Mononuclear cell (primary cell): ENCODE measurements at regions not wholly inside any gene's neighbourhood (a gene's known extent, or its start where the extent isn't known, plus 50 kb on each side); places are given as distances from the start of the nearest gene placed in this dataset.
"Not testable (repeated sequence)": the region's sequence is repeated elsewhere in the genome, so short reads cannot be mapped to it uniquely, and the experiment has no call there.

Experiments
- H3K27me3 ChIP-seq: 2 replicates; pipeline ENCODE4 v1.6.0; 2011; ENCODE audit warnings: low read length, control low read depth; ENCODE audit not compliant: insufficient read depth
- H3K4me1 ChIP-seq: 2 replicates; pipeline ENCODE4 v1.5.1; 2011; ENCODE audit warnings: mild to moderate bottlenecking, low read length, control low read depth; ENCODE audit not compliant: insufficient read depth
- H3K4me3 ChIP-seq: 2 replicates; pipeline ENCODE4 v1.5.1; 2011; ENCODE audit warnings: mild to moderate bottlenecking, low read length, moderate library complexity
- H3K9me3 ChIP-seq: 2 replicates; pipeline ENCODE4 v1.5.1; 2011; ENCODE audit warnings: low read depth, mild to moderate bottlenecking, control low read depth, low read length

DNA sequence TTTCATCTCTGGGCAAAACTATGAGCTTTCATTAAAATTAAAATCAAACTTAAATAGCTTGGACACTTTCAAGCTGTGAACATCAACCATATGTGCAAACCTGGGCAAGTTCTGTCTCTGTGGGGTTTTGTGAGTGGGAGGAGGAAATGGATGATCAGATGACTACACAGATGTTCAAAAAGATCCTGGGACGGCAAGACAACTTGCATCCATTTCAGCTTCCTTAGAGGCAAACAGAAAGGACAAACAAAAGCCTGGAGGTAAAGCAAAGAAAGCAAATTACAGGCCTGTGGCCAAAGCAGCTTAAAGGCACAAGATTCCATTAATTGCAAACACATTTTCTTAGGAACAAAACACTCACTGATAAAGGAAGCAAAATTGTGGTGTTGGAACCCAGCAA lies 222.2 kb downstream of the NEBL start:
- H3K4me3 ChIP-seq, result no peak overlapping the region
- H3K27me3 ChIP-seq, result no peaks in the 10 kb centered on the region
- H3K9me3 ChIP-seq, result no peaks in the 10 kb centered on the region
- H3K4me1 ChIP-seq, result no peaks in the 10 kb centered on the region

GRCh38 chr10:20673175-20673574 lies 223.9 kb downstream of the NEBL start:
- no peaks in the 10 kb centered on the region for H3K27me3 ChIP-seq
- no peak overlapping the region for H3K4me3 ChIP-seq
- H3K4me1 ChIP-seq, result no peaks in the 10 kb centered on the region

GRCh38 chr10:20672741-20673140 lies 224.4 kb downstream of the NEBL start:
- no peaks in the 10 kb centered on the region for H3K4me1 ChIP-seq
- no peak overlapping the region for H3K4me3 ChIP-seq
- H3K9me3 ChIP-seq, result no peaks in the 10 kb centered on the region
- no peaks in the 10 kb centered on the region for H3K27me3 ChIP-seq

More at GRCh38 chr10:20673175-20673574, 223.9 kb downstream of the NEBL start:
- no peaks in the 10 kb centered on the region for H3K9me3 ChIP-seq

GRCh38 chr10:20670579-20670978 lies 226.5 kb downstream of the NEBL start:
- no peaks in the 10 kb centered on the region for H3K9me3 ChIP-seq
- no peaks in the 10 kb centered on the region for H3K4me1 ChIP-seq
- H3K4me3 ChIP-seq, result no peak overlapping the region
- H3K27me3 ChIP-seq, result no peaks in the 10 kb centered on the region

DNA sequence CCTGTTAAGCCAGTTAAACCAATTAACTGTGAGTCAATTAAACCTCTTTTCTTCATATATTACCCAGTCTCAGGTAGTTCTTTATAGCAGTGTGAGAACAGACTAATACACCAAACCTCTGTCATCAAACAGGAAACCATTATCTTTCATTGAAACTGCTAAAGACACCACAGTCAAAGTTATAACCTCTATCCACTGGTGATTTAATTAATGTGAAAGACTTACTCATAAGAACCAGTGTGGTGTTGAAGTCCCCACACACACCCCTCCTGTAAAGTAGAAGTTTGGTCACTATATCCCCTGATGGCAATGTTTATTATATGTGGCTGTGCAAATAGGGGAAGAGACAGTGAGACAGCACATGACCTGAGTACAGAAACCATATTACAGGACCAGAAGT lies 228.1 kb downstream of the NEBL start:
- Histone ChIP-seq H3K27me3 (no peaks in the 10 kb centered on the region), H3K4me3 (no peak overlapping the region), H3K4me1 (no peaks in the 10 kb centered on the region), H3K9me3 (no peaks in the 10 kb centered on the region)

DNA sequence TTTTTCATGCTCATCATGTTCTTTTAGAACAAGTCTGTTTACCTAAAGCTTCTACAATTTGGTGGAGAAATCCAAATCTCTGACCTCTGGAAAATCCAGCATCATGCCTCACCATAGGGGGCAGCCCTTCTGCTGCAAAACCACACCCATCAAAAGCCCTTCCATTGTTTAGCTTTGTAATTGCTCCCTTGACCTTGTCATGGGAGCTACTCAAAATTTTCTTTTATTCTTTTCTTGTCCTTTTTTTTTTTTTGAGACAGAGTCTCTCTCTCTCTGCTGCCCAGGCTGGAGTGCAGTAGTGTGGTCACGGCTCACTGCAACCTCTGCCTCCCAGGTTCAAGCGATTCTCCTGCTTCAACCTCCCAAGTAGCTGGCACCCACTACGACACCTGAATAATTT lies 234.4 kb downstream of the NEBL start:
- H3K27me3 ChIP-seq, result no peaks in the 10 kb centered on the region
- H3K9me3 ChIP-seq, result no peaks in the 10 kb centered on the region
- no peaks in the 10 kb centered on the region for H3K4me1 ChIP-seq
- no peak overlapping the region for H3K4me3 ChIP-seq

- Histone ChIP-seq H3K9me3 (no peaks in the 10 kb centered on the region), H3K27me3 (no peaks in the 10 kb centered on the region), H3K4me1 (no peaks in the 10 kb centered on the region), H3K4me3 (no peak overlapping the region)
Observed at GRCh38 chr10:20659225-20659624, 237.9 kb downstream of the NEBL start.

DNA sequence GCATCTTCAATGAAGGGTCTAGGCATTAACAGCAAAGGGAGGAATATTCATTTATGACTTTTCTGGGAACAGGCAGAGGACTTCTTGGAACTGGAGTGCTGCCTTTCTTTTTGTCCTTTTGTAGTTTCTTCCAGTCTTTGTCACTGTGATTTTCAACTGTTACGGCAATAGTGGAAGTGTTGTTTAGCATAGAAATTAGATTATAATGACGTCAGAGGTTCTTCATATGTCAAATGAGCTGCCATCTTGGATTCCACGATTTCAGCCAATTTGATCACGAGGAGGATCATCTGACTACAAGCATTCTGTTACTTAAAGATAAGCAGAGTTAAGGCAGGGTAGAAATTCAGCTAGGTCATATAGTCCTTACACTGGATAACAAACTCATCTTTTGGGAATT lies 239.0 kb downstream of the NEBL start:
- Histone ChIP-seq H3K9me3 (no peaks in the 10 kb centered on the region), H3K4me3 (no peak overlapping the region)

GRCh38 chr10:20656886-20657285 lies 240.2 kb downstream of the NEBL start:
- no peaks in the 10 kb centered on the region for H3K27me3 ChIP-seq
- no peaks in the 10 kb centered on the region for H3K4me1 ChIP-seq
- no peaks in the 10 kb centered on the region for H3K9me3 ChIP-seq
- no peak overlapping the region for H3K4me3 ChIP-seq

More for the DNA sequence above, 239.0 kb downstream of the NEBL start:
- Histone ChIP-seq H3K27me3 (no peaks in the 10 kb centered on the region), H3K4me1 (no peaks in the 10 kb centered on the region)

GRCh38 chr10:20652424-20652823 lies 244.7 kb downstream of the NEBL start:
- H3K27me3 ChIP-seq, H3K4me1 ChIP-seq, H3K4me3 ChIP-seq, H3K9me3 ChIP-seq: not testable (repeated sequence)

- H3K4me3 ChIP-seq, result no peak overlapping the region
- no peaks in the 10 kb centered on the region for H3K9me3 ChIP-seq
- H3K4me1 ChIP-seq, result no peaks in the 10 kb centered on the region
- H3K27me3 ChIP-seq, result no peaks in the 10 kb centered on the region
Observed at GRCh38 chr10:20648263-20648874, 248.7 kb downstream of the NEBL start.

GRCh38 chr10:20647756-20648155 lies 249.4 kb downstream of the NEBL start:
- Histone ChIP-seq H3K4me1 (no peaks in the 10 kb centered on the region), H3K27me3 (no peaks in the 10 kb centered on the region), H3K4me3 (no peak overlapping the region), H3K9me3 (no peaks in the 10 kb centered on the region)

- Histone ChIP-seq H3K4me3 (no peak overlapping the region), H3K9me3 (no peaks in the 10 kb centered on the region), H3K27me3 (no peaks in the 10 kb centered on the region), H3K4me1 (no peaks in the 10 kb centered on the region)
Observed at GRCh38 chr10:20644421-20644820, 252.7 kb downstream of the NEBL start.

DNA sequence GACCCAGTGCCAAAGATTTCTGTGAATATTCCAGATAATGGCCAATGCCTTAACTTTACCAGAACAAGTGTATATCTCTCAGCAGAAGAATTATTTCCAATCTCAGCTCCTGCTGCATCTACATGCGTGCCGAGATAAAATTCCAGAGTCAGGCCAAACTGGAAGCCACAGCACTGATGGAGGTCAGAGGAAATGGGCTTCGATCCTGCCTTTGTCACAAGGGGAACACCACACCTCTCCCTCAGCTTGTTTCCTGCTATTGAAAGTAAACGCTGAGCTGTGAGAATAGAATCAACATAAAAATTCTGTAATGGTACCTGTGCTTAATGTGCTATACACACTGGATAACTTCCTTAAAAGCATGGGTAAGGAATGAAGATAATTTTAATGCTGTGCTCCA lies 255.5 kb downstream of the NEBL start:
- Histone ChIP-seq H3K27me3 (no peaks in the 10 kb centered on the region), H3K4me1 (no peaks in the 10 kb centered on the region), H3K4me3 (no peak overlapping the region), H3K9me3 (no peaks in the 10 kb centered on the region)

- H3K4me1 ChIP-seq, result no peaks in the 10 kb centered on the region
- no peaks in the 10 kb centered on the region for H3K9me3 ChIP-seq
- H3K4me3 ChIP-seq, result no peak overlapping the region
- no peaks in the 10 kb centered on the region for H3K27me3 ChIP-seq
Observed at GRCh38 chr10:20635570-20635969, 261.5 kb downstream of the NEBL start.

DNA sequence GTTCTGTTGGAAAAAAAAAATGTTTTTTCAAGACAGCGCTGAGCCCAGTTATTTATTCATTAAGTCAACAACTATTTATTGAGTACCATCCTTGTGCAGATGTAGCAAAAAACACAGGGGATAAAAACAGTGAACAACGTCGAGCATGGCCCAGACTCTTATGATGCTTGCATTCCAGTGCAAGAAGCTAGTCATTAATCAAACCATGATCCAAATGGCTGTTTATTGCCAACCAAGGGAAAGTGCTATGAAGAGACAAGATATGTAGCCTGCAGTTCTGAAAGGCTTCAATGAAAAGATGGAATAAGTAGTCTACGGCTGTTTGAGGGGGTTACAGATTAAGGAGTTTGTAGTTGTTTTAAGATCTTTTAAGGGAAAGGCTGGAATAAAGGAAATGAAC lies 262.3 kb downstream of the NEBL start:
- H3K9me3 ChIP-seq, result no peaks in the 10 kb centered on the region
- H3K27me3 ChIP-seq, result no peaks in the 10 kb centered on the region
- no peak overlapping the region for H3K4me3 ChIP-seq

More for the DNA sequence above, 262.3 kb downstream of the NEBL start:
- no peaks in the 10 kb centered on the region for H3K4me1 ChIP-seq
